Activated CD4-positive, alpha-beta T cell treated with anti-CD3 and anti-CD28 coated beads, Interleukin-10, Interleukin-2, amounts not matched to agents 100 ng/mL and 50 ng/mL, durations not matched to agents 16 hours and 8 hours (primary cell): ENCODE measurements at regions not wholly inside any gene's neighbourhood (a gene's known extent, or its start where the extent isn't known, plus 50 kb on each side); places are given as distances from the start of the nearest gene placed in this dataset.
"Not testable (repeated sequence)": the region's sequence is repeated elsewhere in the genome, so short reads cannot be mapped to it uniquely, and the experiment has no call there.

Experiments
- DNase-seq: peaks from one replicate; pipeline ENCODE4 v3.0.0-alpha.2; 2020

DNA sequence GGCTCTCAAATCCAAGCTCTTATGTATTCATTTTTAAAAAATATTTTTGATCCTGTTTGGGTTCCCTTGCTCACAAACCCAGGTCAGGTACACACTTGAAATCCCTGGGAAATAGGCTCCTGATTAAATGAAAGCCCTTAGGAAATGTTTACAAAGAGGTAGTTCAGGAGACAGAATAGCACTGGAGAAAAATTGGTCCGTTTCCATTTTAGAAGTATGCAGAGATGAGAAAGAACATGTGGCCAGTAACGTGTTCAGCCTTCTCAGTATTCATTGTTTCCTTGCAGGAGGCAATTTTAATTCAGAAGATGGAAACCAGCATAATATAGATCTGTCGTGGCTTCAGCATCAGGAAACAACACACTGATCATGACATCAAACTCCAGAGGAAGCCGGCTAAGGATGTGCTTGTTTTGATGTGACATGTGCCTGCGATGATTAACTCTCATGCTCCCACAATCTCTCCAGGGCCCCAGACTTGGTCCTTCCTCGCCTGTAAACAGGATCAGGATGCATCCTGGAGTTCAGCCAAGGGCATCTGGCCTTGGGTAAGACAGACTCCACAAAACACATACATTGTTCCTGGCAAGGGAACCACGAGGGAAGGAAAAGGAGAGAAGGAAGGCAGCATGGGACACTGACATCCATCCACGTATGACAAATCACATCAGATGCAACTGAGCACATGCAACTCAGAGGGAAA lies 350.5 kb upstream of the THBS1 start:
- no peak for DNase-seq

DNA sequence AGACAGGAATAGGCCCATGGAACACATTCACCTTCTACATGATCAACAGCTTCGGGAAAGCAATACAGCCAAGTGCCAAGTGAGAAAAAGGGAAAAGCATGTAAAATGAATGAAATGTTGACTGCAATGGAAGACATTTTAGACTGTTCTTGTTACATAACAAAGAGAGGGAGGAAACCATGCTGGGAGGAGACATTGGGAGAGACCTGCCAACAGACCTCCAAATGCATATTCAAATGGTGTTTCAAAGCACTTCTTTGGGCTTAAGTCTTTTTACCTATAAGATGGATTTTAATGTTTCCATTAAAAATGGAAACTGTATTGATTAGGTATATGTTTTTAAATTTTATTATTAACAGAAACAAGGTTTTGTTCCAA lies 350.0 kb upstream of the THBS1 start:
- DNase-seq = no peak

DNA sequence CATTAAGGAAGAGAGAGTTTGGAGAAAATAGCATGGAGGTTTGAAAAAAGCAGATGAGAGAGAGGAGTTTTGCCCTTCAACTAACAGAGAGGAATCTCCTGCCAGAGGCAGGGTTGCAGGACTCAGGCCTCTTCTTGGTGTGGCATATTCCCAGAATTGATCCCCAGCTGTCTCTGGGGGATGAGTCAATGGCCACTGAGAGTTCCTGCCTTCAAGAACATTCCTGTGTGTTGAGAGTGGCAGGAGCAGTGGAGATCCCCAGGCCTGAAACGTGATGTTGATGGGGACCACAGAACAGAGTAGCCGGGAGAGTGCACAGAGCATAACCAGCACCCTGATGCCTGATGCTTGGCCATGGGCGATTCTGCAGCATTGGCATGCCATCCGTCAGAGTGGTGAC lies 348.4 kb upstream of the THBS1 start:
- DNase-seq = no peak

GRCh38 chr15:39235084-39235795 lies 345.6 kb upstream of the THBS1 start:
- DNase-seq = peak; percentile 45

GRCh38 chr15:39236375-39236774 lies 344.5 kb upstream of the THBS1 start:
- no peak for DNase-seq

DNA sequence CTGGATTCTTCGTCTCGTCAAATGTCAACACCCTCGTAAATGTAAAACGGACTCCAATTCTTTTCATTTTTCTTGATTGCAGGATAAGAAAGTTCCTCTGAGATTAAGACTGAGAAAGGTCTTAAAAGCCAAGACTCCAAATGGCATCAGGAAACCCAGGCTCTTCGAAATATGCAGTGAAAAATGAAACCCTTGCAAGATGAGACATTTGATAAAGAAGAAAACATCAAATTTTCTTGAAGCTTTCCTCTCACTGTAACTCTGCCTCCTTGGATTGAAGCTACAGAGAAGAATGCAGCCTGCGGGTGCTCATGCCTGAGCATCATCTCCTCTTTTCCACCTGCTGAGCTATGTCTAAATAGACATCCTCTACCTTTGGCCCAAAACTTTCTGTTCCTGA lies 342.4 kb upstream of the THBS1 start:
- no peak for DNase-seq

DNA sequence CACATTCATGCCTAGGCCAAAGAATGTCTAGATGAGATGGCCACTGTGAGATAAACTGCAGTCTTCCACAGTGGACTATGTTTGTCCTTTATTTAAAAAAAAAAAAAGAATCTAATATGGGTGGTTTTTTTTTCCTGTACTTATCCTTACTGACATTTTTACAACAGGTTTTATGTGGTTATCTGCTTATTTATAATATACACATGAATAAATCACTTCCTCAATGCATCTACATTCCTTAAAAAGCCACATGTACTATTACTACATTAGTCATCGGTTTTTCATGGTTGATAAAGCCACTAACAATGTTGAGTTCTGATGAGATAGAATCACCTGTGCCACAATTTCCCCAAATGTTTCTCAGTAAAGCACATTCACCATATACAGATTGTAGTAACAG lies 341.3 kb upstream of the THBS1 start:
- no peak for DNase-seq

- no peak for DNase-seq
Measured at GRCh38 chr15:39242345-39242744, 338.5 kb upstream of the THBS1 start.

- DNase-seq = no peak
Measured at GRCh38 chr15:39243396-39243795, 337.5 kb upstream of the THBS1 start.

- DNase-seq = no peak
Measured at GRCh38 chr15:39244776-39245175, 336.1 kb upstream of the THBS1 start.

DNA sequence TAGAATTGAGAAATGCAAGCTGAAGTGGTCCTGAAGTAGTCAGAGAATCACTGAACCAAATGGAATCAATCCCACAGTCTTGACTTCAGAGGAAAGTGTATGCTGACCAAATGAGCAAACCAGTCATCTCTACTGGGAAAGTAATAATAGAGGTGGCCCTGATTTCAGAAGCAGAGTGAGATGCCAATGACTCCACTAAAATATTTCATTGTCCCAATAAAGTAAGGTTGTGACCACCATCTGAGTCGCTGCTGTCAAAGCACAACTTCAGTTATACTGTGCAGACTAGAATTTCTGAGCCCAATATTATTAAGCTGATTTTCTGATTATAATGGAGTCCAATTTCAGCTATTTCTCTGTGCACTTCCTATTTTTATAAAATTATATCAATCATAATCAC lies 334.4 kb upstream of the THBS1 start:
- DNase-seq = no peak

DNA sequence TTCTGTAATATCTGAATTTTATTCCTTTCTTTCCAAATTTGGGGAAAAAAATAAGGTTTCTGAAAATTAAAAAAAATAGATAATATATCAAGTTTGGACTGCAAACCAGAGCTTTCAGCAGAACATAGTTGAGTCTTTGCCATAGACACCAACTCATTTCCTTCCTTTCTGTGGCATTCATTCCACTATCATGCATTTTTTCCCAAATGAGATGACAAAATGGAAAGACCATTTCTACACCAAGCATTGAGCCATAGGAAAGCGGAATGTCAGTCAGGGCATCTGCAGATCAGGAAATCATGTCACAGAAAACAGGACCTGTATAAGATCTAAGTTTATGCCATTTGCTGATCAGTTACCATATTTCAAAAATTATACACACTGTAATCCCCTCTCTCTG lies 333.3 kb upstream of the THBS1 start:
- DNase-seq = no peak

- no peak for DNase-seq
Measured at GRCh38 chr15:39248204-39248603, 332.7 kb upstream of the THBS1 start.

DNA sequence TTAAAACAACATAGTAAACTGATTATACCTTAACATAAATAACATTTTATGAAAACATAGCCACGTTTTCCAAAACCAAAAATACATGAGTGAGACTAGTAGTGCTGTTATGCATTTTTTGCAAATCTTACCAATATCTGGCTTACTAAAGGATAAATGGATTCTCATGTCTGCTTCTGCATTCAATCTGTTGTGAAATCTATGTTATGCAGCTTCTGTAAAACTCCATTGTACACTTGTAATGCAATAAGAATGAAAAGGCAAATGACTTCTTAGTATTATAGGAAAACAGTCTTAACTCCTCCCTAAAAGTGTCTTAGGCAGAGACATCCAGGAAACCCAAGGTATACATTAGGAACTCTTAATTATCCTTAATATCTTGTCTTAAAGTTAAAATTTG lies 330.9 kb upstream of the THBS1 start:
- DNase-seq = no peak

DNA sequence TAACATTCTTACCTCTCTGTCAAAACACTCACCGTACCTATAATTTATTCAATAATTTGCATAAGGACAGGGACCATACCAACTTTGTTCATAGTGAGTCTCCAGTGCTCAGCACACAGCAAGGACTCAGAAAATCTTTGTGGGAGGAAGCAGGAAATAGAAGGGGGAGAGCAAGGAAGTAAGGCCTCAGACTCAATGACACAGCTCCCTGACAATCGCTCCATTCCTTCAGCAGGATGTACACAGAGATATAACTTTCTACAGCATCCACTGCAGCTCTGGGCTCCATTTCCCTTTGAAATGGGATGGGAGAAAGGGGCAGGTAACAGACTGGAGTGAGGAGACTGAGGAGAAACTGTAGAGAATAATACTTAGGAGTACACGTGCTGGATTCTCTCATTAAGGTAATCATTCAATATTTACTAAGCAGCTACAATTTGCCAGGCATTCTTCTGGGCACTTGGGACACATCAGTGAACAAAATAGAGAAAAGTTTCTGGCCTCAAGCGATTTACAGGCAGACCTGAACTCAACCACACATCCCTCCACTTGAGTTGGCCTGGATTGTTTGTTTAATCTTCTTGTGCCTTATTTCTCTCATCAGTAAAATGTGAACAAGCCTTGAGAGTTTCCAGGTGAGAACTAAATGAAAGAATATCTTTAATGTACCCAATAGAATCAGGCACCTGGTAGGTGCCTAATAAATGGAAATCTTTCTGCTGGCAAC lies 330.3 kb upstream of the THBS1 start:
- DNase-seq = no peak

DNA sequence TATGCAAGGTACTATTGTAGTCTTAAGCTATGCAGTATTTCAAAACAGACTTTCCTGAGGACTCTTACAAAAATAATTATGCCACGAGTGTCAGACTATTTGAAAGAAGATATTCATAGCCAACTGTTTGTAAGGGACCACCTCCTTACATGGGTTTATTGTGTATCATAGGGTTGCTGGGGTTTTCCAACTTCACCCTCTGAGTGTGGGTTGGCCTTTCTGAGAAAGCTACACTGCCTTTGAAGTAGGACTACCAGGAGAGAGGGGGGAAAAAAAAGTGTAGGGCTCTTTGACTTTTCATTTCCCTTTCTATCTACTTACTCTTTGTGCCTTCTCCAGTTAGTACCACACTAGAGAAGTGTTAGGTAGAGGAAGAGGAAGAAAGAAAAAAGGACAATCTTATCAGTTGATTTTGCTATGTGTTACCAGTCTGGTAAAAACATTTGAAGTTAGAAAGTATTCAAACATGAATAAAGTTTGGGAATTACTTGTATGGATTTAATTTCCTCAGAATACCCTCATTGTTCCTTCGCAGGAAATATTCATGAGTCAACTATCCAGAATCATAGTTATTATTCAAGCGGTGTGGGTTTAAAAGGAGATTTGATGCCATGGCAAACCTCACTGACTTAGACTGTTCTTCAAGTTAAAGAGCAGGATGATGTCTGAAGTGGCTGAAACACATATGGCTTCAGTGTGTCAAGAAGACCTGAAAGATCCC lies 329.3 kb upstream of the THBS1 start:
- DNase-seq = no peak

- no peak for DNase-seq
Measured at GRCh38 chr15:39252134-39252470, 328.8 kb upstream of the THBS1 start.

- no peak for DNase-seq
Measured at GRCh38 chr15:39253552-39253951, 327.3 kb upstream of the THBS1 start.

GRCh38 chr15:39254181-39254580 lies 326.7 kb upstream of the THBS1 start:
- DNase-seq = no peak

DNA sequence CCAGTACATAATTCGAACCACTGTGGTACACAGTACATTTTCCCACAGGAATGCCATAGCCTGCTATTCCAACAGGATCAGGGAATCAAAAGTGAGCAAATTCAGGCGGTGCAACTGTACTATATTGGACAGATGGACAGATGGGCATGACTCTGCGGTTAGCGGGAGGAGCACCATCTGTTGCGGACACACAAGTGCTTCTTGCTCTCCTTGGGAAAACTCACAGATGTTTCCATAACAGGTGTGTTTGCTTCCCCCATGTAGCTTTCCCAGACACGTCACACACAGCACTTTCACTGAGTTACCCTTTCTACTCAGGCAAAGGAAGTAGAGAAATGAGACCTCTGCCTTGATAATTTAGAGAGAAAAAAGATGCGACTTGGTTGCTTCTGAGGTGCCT lies 325.1 kb upstream of the THBS1 start:
- no peak for DNase-seq

DNA sequence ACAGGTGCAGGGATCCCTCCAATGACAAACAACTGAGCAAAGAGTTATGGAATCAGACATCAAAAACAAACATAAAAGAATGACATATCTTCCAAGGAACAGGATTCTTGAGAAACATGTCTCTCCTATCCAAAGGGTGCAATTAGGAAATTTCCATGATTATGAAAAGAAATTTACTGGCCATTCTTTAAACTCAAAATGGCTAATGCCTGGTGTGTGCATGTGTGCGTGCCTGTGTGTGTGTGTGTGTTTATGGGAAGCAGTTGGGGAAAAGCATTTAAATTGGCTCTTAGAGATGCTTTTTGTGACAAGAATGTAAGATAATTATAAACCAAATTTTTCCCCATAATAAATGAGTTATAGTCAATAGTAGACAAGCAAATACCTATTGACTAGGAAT lies 320.5 kb upstream of the THBS1 start:
- DNase-seq = no peak

- DNase-seq = no peak
Measured at GRCh38 chr15:39260791-39261190, 320.1 kb upstream of the THBS1 start.

DNA sequence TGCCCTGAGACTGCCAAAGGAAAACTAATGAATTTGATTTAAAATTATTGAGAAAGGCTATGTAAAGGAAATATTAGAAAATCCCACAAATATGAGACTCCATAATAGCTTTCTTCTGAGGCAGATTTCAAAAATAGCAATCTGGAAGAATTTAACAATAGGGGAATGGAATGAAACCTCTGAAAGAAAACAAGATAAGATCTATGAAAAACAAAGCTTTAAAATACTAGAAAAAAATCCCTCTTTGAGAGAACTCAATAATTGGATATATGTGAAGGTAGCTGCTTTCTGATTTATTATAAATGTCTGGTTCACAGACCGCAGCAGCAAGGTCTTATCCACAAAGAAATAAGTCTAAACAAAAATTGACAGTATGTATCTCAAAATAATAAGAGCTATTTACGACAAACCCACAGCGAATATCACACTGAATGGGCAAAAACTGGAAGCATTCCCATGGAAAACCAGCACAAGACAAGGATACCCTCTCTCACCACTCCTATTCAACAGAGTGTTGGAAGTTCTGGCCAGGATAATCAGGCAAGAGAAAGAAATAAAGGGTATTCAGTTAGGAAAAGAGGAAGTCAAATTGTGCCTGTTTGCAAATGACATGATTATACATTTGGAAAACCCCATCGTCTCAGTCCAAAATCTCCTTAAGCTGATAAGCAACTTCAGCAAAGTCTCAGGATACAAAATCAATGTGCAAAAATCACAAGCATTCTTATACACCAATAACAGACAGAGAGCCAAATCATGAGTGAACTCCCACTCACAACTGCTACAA lies 319.3 kb upstream of the THBS1 start:
- DNase-seq = not testable (repeated sequence)
